HepG2 (cell line): ENCODE measurements at regions not wholly inside any gene's neighbourhood (a gene's known extent, or its start where the extent isn't known, plus 50 kb on each side); places are given as distances from the start of the nearest gene placed in this dataset.

Experiments used
- ATAC-seq: fragments of 200-7000 bp; cut with Tn5 transposase; 3 replicates; pipeline ENCODE4 v1.9.1; 2020; ENCODE audit warnings: mild to moderate bottlenecking, moderate library complexity
- BruUV-seq: library from RNA; stranded (reverse); fragments of 400-500 nt; replicated peaks from 2 replicates; lab custom pipeline; 2021; lab: Mats Ljungman, UMichigan
- CTCF ChIA-PET: fragments of 300-600 bp; formaldehyde crosslinking; extraction: SDS; loops from one replicate; lab custom pipeline; 2021; ENCODE audit warnings: low total read pairs, inconsistent platforms, low intra/inter-chr PET ratio; lab: Yijun Ruan, JAX
- POLR2A ChIA-PET: fragments of 350-600 bp; sonication (Branson Sonifier 250); formaldehyde crosslinking; loops from one replicate; lab custom pipeline; 2020; ENCODE audit warnings: antibody characterized with exemption, inconsistent platforms; lab: Yijun Ruan, JAX
- DNase-seq: peaks from one replicate; pipeline ENCODE4 v3.0.0-alpha.2; 2015; ENCODE audit warnings: low spot score
- FAIRE-seq: peaks from 3 replicates; lab custom pipeline; 2011; peaks lifted over from hg19 to GRCh38; lab: Jason Lieb, UNC
- H2AFZ ChIP-seq: one replicate; pipeline ENCODE4 v1.6.1; 2011; ENCODE audit warnings: low read length, inconsistent platforms
- H3K27ac ChIP-seq: fragments of 300-600 bp; 3 replicates; pipeline ENCODE4 v1.8.0; 2011; ENCODE audit warnings: mixed run types, mild to moderate bottlenecking, mixed read lengths, low read length, inconsistent platforms; ENCODE audit not compliant: insufficient read depth; ENCODE audit errors: extremely low read length
- H3K27me3 ChIP-seq, 2 experiments: fragments of 200-600 bp in 1 of 2; 2 replicates in 1 of 2; 3 replicates in 1 of 2; pipeline versions ENCODE4 v1.6.0 to v1.8.0; 2011; ENCODE audit warnings: low read length in 2 of 2, mild to moderate bottlenecking in 2 of 2, moderate library complexity in 2 of 2, inconsistent platforms in 1 of 2; ENCODE audit not compliant: insufficient read depth in 2 of 2, control insufficient read depth in 1 of 2
- H3K36me3 ChIP-seq, 2 experiments: fragments of 200-600 bp in 1 of 2; replicated peaks in 1 of 2; 2 replicates in 1 of 2; 3 replicates in 1 of 2; pipeline versions ENCODE4 v1.5.1 to v1.8.0; 2011; ENCODE audit warnings: low read length in 2 of 2, inconsistent platforms in 1 of 2; ENCODE audit not compliant: insufficient read depth in 2 of 2, control insufficient read depth in 1 of 2
- H3K4me1 ChIP-seq: 2 replicates; pipeline ENCODE4 v1.5.1; 2012; ENCODE audit warnings: low read length, inconsistent platforms; ENCODE audit not compliant: insufficient read depth
- H3K4me2 ChIP-seq: 2 replicates; pipeline ENCODE4 v1.6.0; 2011; ENCODE audit warnings: low read depth, low read length, inconsistent platforms
- H3K4me3 ChIP-seq, 3 experiments: fragments of 200-600 bp in 1 of 3; sonication (generic), shearing (Covaris generic) in 1 of 3; replicated peaks in 1 of 3; 2 replicates each; pipeline ENCODE4 v1.5.1; 2011 to 2016; ENCODE audit warnings: low read length in 3 of 3, inconsistent platforms in 2 of 3, low read depth in 2 of 3, mild to moderate bottlenecking in 2 of 3, control low read depth in 1 of 3, mixed read lengths in 1 of 3; ENCODE audit not compliant: insufficient read depth in 1 of 3
- H3K79me2 ChIP-seq: one replicate; pipeline ENCODE4 v1.6.1; 2011; ENCODE audit warnings: low read length, inconsistent platforms; ENCODE audit not compliant: insufficient read depth
- H3K9ac ChIP-seq: 2 replicates; pipeline ENCODE4 v1.6.0; 2011; ENCODE audit warnings: mild to moderate bottlenecking, low read depth, low read length, inconsistent platforms; ENCODE audit not compliant: insufficient read depth
- H3K9me3 ChIP-seq: 2 replicates; pipeline ENCODE4 v1.5.1; 2012; ENCODE audit warnings: mild to moderate bottlenecking, low read length
- H4K20me1 ChIP-seq: 2 replicates; pipeline ENCODE4 v1.6.0; 2011; ENCODE audit warnings: inconsistent platforms, mild to moderate bottlenecking, low read length, moderate library complexity; ENCODE audit not compliant: insufficient read depth
- ATF7-NPFF ChIP-seq: sonication (generic); formaldehyde crosslinking; IDR thresholded peaks from 2 replicates; pipeline ENCODE4 v1.8.1; 2023; ENCODE audit warnings: mild to moderate bottlenecking, low read depth, missing genetic modification reagents, moderate library complexity
- MTF1 ChIP-seq: sonication (generic); formaldehyde crosslinking; IDR thresholded peaks from 2 replicates; pipeline ENCODE4 v1.5.0; 2020; ENCODE audit warnings: missing genetic modification reagents
- NRL ChIP-seq: sonication (generic); formaldehyde crosslinking; IDR thresholded peaks from 2 replicates; pipeline ENCODE4 v1.5.0; 2020; ENCODE audit warnings: missing genetic modification reagents, mild to moderate bottlenecking, moderate library complexity, borderline replicate concordance
- SKI ChIP-seq: fragments of 450-650 bp; IDR thresholded peaks from one replicate; pipeline ENCODE4 v1.6.1; 2018; ENCODE audit warnings: mild to moderate bottlenecking; ENCODE audit not compliant: partially characterized antibody
- ZBTB21 ChIP-seq: sonication (generic); formaldehyde crosslinking; IDR thresholded peaks from 2 replicates; pipeline ENCODE4 v1.4.0; 2020; ENCODE audit warnings: missing genetic modification reagents
- ZNF20 ChIP-seq: sonication (generic); formaldehyde crosslinking; IDR thresholded peaks from 2 replicates; pipeline ENCODE4 v1.4.0; 2020; ENCODE audit warnings: mild to moderate bottlenecking, moderate library complexity, missing genetic modification reagents
- ZNF629 ChIP-seq: sonication (generic); formaldehyde crosslinking; conservative IDR thresholded peaks from 2 replicates; pipeline ENCODE4 v1.5.0; 2020; ENCODE audit warnings: missing genetic modification reagents
- WGBS: methylation state at CpG from one replicate; pipeline ENCODE4 v1.1.6; 2017; ENCODE audit warnings: low lambda C conversion rate; 5-methylcytosine and 5-hydroxymethylcytosine counted together
- in situ Hi-C: cut with HindIII; loops from 2 replicates; pipeline ENCODE4 v1.10.0; 2017; ENCODE audit warnings: low pct_unique_long_range_greater_than_20kb; ENCODE audit not compliant: extremely low pct_ligation_motif_present
- intact Hi-C: fragments of 100-400 bp; cut with micrococcal nuclease; formaldehyde crosslinking; loops from one replicate; pipeline ENCODE4 v1.10.0; 2022; ENCODE audit not compliant: unreplicated experiment
- TF ChIP-seq, protein P1 (sequence below): IDR thresholded peaks from 2 replicates; pipeline ENCODE4 v1.6.1; 2016; ENCODE audit warnings: low read depth, control low read depth
- TF ChIP-seq, protein P2 (sequence below): IDR thresholded peaks from 2 replicates; pipeline ENCODE4 v1.6.1; 2018; ENCODE audit warnings: missing genetic modification reagents
- TF ChIP-seq, protein P3 (sequence below): IDR thresholded peaks from 2 replicates; pipeline ENCODE4 v1.6.1; 2012; ENCODE audit warnings: inconsistent platforms
- TF ChIP-seq, protein P4 (sequence below): sonication (generic); formaldehyde crosslinking; IDR thresholded peaks from 2 replicates; pipeline ENCODE4 v1.5.0; 2020; ENCODE audit warnings: mild to moderate bottlenecking, missing genetic modification reagents
- TF ChIP-seq, protein P5 (sequence below): sonication (generic); formaldehyde crosslinking; IDR thresholded peaks from 2 replicates; pipeline ENCODE4 v1.9.0; 2021; ENCODE audit warnings: missing genetic modification reagents, mild to moderate bottlenecking, borderline replicate concordance
- TF ChIP-seq, protein P6 (sequence below): sonication (generic); formaldehyde crosslinking; IDR thresholded peaks from 2 replicates; pipeline ENCODE4 v1.4.0; 2020; ENCODE audit warnings: missing genetic modification reagents, borderline replicate concordance
- TF ChIP-seq, protein P7 (sequence below): sonication (generic); formaldehyde crosslinking; IDR thresholded peaks from 2 replicates; pipeline ENCODE4 v1.4.0; 2020; ENCODE audit warnings: missing genetic modification reagents

DNA sequence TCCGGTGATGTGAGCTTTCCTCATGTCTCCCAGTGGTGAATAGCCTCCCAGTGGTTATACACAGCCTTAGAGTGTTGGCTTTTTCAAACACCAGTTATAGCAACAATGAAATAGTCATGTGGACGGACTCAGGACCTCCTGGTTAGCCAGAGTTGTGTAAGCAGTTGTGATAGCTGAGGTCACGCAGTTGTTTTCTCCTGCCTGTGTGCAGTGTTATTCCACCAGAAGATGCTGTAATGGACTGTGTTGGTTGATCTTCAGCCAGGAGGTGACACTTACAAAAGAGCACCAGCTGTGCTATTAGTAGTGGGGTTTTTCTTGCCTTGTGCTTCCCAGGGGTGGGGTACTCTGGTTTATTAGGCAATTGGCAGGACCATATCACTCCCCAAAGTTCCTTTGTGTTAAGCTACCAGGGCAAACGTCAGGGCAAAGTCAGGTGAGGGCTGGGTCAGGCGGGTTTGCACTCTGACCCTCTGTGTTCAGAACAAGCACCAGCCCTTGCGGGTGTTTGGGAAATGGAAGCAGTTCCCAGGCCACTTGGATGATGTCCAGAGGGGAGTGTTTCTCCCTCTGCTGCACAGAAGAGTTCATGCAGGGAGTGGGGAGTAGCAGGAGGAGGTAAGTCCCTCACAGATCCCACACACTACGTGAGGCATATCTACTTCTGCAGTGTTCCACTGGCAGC is 252.6 kb downstream of the TMEM47 start:
- no peak overlapping the region for H2AFZ ChIP-seq
- ATAC-seq (no peak), DNase-seq (no peak), FAIRE-seq (no peak)
- no peak overlapping the region for H3K27ac ChIP-seq
- no peaks in the 10 kb centered on the region for H3K36me3 ChIP-seq
- H3K9ac ChIP-seq = no peak overlapping the region
- no peak overlapping the region for H3K4me3 ChIP-seq
- in situ Hi-C loops (no loop called here), intact Hi-C loops (no loop called here)
- TF ChIP-seq, protein P1, sequence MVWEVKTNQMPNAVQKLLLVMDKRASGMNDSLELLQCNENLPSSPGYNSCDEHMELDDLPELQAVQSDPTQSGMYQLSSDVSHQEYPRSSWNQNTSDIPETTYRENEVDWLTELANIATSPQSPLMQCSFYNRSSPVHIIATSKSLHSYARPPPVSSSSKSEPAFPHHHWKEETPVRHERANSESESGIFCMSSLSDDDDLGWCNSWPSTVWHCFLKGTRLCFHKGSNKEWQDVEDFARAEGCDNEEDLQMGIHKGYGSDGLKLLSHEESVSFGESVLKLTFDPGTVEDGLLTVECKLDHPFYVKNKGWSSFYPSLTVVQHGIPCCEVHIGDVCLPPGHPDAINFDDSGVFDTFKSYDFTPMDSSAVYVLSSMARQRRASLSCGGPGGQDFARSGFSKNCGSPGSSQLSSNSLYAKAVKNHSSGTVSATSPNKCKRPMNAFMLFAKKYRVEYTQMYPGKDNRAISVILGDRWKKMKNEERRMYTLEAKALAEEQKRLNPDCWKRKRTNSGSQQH = no peak
- TF ChIP-seq, protein P2, sequence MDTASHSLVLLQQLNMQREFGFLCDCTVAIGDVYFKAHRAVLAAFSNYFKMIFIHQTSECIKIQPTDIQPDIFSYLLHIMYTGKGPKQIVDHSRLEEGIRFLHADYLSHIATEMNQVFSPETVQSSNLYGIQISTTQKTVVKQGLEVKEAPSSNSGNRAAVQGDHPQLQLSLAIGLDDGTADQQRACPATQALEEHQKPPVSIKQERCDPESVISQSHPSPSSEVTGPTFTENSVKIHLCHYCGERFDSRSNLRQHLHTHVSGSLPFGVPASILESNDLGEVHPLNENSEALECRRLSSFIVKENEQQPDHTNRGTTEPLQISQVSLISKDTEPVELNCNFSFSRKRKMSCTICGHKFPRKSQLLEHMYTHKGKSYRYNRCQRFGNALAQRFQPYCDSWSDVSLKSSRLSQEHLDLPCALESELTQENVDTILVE (CRISPR knock-in tag) = no peak
- TF ChIP-seq, protein P3, sequence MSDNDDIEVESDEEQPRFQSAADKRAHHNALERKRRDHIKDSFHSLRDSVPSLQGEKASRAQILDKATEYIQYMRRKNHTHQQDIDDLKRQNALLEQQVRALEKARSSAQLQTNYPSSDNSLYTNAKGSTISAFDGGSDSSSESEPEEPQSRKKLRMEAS = no peak
- no peak for TF ChIP-seq ZNF629 (CRISPR knock-in tag)
- TF ChIP-seq, protein P4, sequence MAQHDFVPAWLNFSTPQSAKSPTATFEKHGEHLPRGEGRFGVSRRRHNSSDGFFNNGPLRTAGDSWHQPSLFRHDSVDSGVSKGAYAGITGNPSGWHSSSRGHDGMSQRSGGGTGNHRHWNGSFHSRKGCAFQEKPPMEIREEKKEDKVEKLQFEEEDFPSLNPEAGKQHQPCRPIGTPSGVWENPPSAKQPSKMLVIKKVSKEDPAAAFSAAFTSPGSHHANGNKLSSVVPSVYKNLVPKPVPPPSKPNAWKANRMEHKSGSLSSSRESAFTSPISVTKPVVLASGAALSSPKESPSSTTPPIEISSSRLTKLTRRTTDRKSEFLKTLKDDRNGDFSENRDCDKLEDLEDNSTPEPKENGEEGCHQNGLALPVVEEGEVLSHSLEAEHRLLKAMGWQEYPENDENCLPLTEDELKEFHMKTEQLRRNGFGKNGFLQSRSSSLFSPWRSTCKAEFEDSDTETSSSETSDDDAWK (CRISPR knock-in tag) = no peak
- TF ChIP-seq SKI = no peak
- no peak for TF ChIP-seq NRL (CRISPR knock-in tag)
- TF ChIP-seq ZNF20 (CRISPR knock-in tag) = no peak
- no peak for TF ChIP-seq ZBTB21 (CRISPR knock-in tag)
- TF ChIP-seq, protein P5, sequence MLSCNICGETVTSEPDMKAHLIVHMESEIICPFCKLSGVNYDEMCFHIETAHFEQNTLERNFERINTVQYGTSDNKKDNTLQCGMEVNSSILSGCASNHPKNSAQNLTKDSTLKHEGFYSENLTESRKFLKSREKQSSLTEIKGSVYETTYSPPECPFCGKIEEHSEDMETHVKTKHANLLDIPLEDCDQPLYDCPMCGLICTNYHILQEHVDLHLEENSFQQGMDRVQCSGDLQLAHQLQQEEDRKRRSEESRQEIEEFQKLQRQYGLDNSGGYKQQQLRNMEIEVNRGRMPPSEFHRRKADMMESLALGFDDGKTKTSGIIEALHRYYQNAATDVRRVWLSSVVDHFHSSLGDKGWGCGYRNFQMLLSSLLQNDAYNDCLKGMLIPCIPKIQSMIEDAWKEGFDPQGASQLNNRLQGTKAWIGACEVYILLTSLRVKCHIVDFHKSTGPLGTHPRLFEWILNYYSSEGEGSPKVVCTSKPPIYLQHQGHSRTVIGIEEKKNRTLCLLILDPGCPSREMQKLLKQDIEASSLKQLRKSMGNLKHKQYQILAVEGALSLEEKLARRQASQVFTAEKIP (CRISPR knock-in tag) = no peak
- TF ChIP-seq, protein P6, sequence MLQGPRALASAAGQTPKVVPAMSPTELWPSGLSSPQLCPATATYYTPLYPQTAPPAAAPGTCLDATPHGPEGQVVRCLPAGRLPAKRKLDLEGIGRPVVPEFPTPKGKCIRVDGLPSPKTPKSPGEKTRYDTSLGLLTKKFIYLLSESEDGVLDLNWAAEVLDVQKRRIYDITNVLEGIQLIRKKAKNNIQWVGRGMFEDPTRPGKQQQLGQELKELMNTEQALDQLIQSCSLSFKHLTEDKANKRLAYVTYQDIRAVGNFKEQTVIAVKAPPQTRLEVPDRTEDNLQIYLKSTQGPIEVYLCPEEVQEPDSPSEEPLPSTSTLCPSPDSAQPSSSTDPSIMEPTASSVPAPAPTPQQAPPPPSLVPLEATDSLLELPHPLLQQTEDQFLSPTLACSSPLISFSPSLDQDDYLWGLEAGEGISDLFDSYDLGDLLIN (CRISPR knock-in tag) = no peak
- TF ChIP-seq, protein P7, sequence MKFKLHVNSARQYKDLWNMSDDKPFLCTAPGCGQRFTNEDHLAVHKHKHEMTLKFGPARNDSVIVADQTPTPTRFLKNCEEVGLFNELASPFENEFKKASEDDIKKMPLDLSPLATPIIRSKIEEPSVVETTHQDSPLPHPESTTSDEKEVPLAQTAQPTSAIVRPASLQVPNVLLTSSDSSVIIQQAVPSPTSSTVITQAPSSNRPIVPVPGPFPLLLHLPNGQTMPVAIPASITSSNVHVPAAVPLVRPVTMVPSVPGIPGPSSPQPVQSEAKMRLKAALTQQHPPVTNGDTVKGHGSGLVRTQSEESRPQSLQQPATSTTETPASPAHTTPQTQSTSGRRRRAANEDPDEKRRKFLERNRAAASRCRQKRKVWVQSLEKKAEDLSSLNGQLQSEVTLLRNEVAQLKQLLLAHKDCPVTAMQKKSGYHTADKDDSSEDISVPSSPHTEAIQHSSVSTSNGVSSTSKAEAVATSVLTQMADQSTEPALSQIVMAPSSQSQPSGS (CRISPR knock-in tag) = no peak
- TF ChIP-seq ATF7-NPFF (CRISPR knock-in tag) = no peak
- TF ChIP-seq MTF1 (CRISPR knock-in tag) = no peak
- H3K27me3 ChIP-seq = no peaks in the 10 kb centered on the region
- H3K4me2 ChIP-seq = no peak overlapping the region
- no peaks in the 10 kb centered on the region for H3K4me1 ChIP-seq
- CTCF ChIA-PET = no interaction called here
- no TSS peak for BruUV-seq
- POLR2A ChIA-PET = no interaction called here
- 0% methylated on average over 1 of the region's 7 CpGs for WGBS
- H3K9me3 ChIP-seq = peaks cover 4% of the 10 kb centered on the region; the same call in 1 of the 2 replicates
- H3K79me2 ChIP-seq = no peaks in the 10 kb centered on the region
- H4K20me1 ChIP-seq = no peaks in the 10 kb centered on the region
